ENCODE measurements at regions not wholly inside any gene's neighbourhood (a gene's known extent, or its start where the extent isn't known, plus 50 kb on each side); places are given as distances from the start of the nearest gene placed in this dataset.

DNA sequence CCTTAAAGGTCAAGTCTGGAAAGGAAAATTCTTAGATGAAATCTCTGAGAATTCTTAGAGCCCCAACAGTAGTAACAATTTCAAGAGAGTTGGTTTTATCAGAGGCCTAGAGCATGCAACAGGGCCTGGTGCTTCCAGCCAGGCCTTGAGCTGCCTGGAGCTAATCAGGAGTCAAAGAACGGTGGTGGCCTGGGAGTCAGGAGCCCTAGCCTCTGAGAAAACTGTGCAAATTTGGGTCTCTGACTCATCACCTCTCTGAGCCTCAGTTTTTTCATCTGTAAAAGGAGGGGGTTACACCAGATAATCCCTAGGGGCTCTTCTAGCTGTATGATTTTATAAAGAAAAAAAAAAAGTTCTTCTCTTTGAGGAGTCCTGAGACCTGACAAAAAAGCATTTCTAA is 227.3 kb upstream of the RPL38 start:
- Histone ChIP-seq H3K9me3 (ENCODE audit: control insufficient read depth in 1 of 2, insufficient read depth in 1 of 2, low read depth in 1 of 2, low read length in 2 of 2) (no peaks in the 10 kb centered on the region), H3K27ac (ENCODE audit: low read depth, low read length) (no peak overlapping the region), H2AFZ (ENCODE audit: low read depth, low read length, poor library complexity, severe bottlenecking) (no peak overlapping the region), H3K4me2 (ENCODE audit: low read length) (no peak overlapping the region), H3K9me2 (ENCODE audit: insufficient read depth) (no peaks in the 10 kb centered on the region), H3K27me3 (ENCODE audit: insufficient read depth, low read length) (peaks cover 36% of the 10 kb centered on the region), H4K20me1 (ENCODE audit: insufficient read depth) (no peaks in the 10 kb centered on the region), H3K79me2 (ENCODE audit: insufficient read depth, low read length) (no peaks in the 10 kb centered on the region), H3K4me3 (replicated peaks in 1 of 2; ENCODE audit: low read depth in 1 of 2, low read length in 2 of 2) (no peak overlapping the region), H3K9ac (ENCODE audit: low read length) (no peak overlapping the region), H3K36me3 (ENCODE audit: control insufficient read depth in 1 of 2, insufficient read depth in 2 of 2, low read length in 2 of 2) (no peaks in the 10 kb centered on the region), H3K4me1 (ENCODE audit: control insufficient read depth in 1 of 2, insufficient read depth in 2 of 2, low read length in 2 of 2) (no peaks in the 10 kb centered on the region)
- DNase-seq (ENCODE audit: low read depth, low spot score) (no peak), ATAC-seq (no peak)
- no TSS peak for BruUV-seq (replicated peaks)
- intact Hi-C loops (cut with micrococcal nuclease) = no loop called here
- POLR2A ChIA-PET = no interaction called here
- RAD21 ChIA-PET (ENCODE audit: low non-redundant PET in 1 of 2, low total read pairs in 2 of 2, uncharacterized antibody in 2 of 2, unreplicated experiment in 2 of 2) = no interaction called here
- no peak for TF ChIP-seq YY1 (IDR thresholded peaks at IDR 0.05; ENCODE audit: extremely low read depth, insufficient replicate concordance, low read depth, low read length)
- no peak for TF ChIP-seq EZH2phosphoT487 (IDR thresholded peaks at IDR 0.05; ENCODE audit: borderline replicate concordance)
- no peak for TF ChIP-seq FOSL1 (IDR thresholded peaks at IDR 0.05; ENCODE audit: low read depth)
- TF ChIP-seq, protein P1, sequence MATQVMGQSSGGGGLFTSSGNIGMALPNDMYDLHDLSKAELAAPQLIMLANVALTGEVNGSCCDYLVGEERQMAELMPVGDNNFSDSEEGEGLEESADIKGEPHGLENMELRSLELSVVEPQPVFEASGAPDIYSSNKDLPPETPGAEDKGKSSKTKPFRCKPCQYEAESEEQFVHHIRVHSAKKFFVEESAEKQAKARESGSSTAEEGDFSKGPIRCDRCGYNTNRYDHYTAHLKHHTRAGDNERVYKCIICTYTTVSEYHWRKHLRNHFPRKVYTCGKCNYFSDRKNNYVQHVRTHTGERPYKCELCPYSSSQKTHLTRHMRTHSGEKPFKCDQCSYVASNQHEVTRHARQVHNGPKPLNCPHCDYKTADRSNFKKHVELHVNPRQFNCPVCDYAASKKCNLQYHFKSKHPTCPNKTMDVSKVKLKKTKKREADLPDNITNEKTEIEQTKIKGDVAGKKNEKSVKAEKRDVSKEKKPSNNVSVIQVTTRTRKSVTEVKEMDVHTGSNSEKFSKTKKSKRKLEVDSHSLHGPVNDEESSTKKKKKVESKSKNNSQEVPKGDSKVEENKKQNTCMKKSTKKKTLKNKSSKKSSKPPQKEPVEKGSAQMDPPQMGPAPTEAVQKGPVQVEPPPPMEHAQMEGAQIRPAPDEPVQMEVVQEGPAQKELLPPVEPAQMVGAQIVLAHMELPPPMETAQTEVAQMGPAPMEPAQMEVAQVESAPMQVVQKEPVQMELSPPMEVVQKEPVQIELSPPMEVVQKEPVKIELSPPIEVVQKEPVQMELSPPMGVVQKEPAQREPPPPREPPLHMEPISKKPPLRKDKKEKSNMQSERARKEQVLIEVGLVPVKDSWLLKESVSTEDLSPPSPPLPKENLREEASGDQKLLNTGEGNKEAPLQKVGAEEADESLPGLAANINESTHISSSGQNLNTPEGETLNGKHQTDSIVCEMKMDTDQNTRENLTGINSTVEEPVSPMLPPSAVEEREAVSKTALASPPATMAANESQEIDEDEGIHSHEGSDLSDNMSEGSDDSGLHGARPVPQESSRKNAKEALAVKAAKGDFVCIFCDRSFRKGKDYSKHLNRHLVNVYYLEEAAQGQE (IDR thresholded peaks at IDR 0.05; ENCODE audit: low read depth) = no peak
- TF ChIP-seq POLR2A (IDR thresholded peaks at IDR 0.05; ENCODE audit: borderline replicate concordance, extremely low read depth, insufficient read depth, insufficient read length) = no peak
- no peak for TF ChIP-seq CEBPB (IDR thresholded peaks at IDR 0.05; ENCODE audit: low read depth)
- TF ChIP-seq EGR1 (IDR thresholded peaks at IDR 0.05; ENCODE audit: low read depth) = no peak
- no peak for TF ChIP-seq CBX3 (IDR thresholded peaks at IDR 0.05; ENCODE audit: low read depth)
- no peak for TF ChIP-seq TCF7L2 (IDR thresholded peaks at IDR 0.05; ENCODE audit: borderline replicate concordance, extremely low read depth, insufficient read depth, insufficient read length)
- CTCF ChIA-PET = interaction anchor here (2.5 kb wide), 1 partner anchor 22 kb away, joined by 6 read pairs; no protein-coding TSS in a partner anchor

All from HCT116 (cell line).